ENCODE measurements at regions not wholly inside any gene's neighbourhood (a gene's known extent, or its start where the extent isn't known, plus 50 kb on each side); places are given as distances from the start of the nearest gene placed in this dataset.
"Not testable (repeated sequence)": the region's sequence is repeated elsewhere in the genome, so short reads cannot be mapped to it uniquely, and the experiment has no call there.

- DNase-seq (ENCODE audit: low spot score) = no peak
These were observed 57.6 kb downstream of the CCDC59 start for GRCh38 chr12:82300611-82301010.

- no peak for DNase-seq (ENCODE audit: low spot score)
These were observed 58.7 kb downstream of the CCDC59 start for GRCh38 chr12:82299319-82300025.

- DNase-seq (ENCODE audit: low spot score) = no peak
These were observed 67.8 kb downstream of the CCDC59 start for GRCh38 chr12:82290415-82290814.

- DNase-seq (ENCODE audit: low spot score) = not testable (repeated sequence)
These were observed 76.9 kb downstream of the CCDC59 start for GRCh38 chr12:82281335-82281734.

GRCh38 chr12:82279536-82280058, 78.6 kb downstream of the CCDC59 start:
- no peak for DNase-seq (ENCODE audit: low spot score)

GRCh38 chr12:82277582-82277981, 80.6 kb downstream of the CCDC59 start:
- DNase-seq (ENCODE audit: low spot score) = no peak

- DNase-seq (ENCODE audit: low spot score) = no peak
These were observed 115.5 kb downstream of the CCDC59 start for GRCh38 chr12:82242729-82243128.

GRCh38 chr12:82225871-82226270, 132.3 kb downstream of the CCDC59 start:
- no peak for DNase-seq (ENCODE audit: low spot score)

GRCh38 chr12:82223426-82223825, 134.8 kb downstream of the CCDC59 start:
- DNase-seq (ENCODE audit: low spot score) = no peak

- DNase-seq (ENCODE audit: low spot score) = no peak
These were observed 141.7 kb downstream of the CCDC59 start for GRCh38 chr12:82216475-82216874.

- no peak for DNase-seq (ENCODE audit: low spot score)
These were observed 144.4 kb downstream of the CCDC59 start for GRCh38 chr12:82213761-82214160.

- DNase-seq (ENCODE audit: low spot score) = no peak
These were observed 147.3 kb downstream of the CCDC59 start for GRCh38 chr12:82210882-82211281.

GRCh38 chr12:82209533-82209932, 148.7 kb downstream of the CCDC59 start:
- DNase-seq (ENCODE audit: low spot score) = no peak

- no peak for DNase-seq (ENCODE audit: low spot score)
These were observed 150.6 kb downstream of the CCDC59 start for GRCh38 chr12:82207556-82207955.

GRCh38 chr12:82203086-82203485, 155.1 kb downstream of the CCDC59 start:
- no peak for DNase-seq (ENCODE audit: low spot score)

GRCh38 chr12:82187595-82187994, 170.6 kb downstream of the CCDC59 start:
- no peak for DNase-seq (ENCODE audit: low spot score)

GRCh38 chr12:82187011-82187410, 171.2 kb downstream of the CCDC59 start:
- DNase-seq (ENCODE audit: low spot score) = no peak

- DNase-seq (ENCODE audit: low spot score) = no peak
These were observed 171.9 kb downstream of the CCDC59 start for GRCh38 chr12:82186282-82186681.

- no peak for DNase-seq (ENCODE audit: low spot score)
These were observed 173.3 kb downstream of the CCDC59 start for GRCh38 chr12:82184844-82185243.

- DNase-seq (ENCODE audit: low spot score) = no peak
These were observed 175.5 kb downstream of the CCDC59 start for GRCh38 chr12:82182601-82183190.

- no peak for DNase-seq (ENCODE audit: low spot score)
These were observed 181.3 kb downstream of the CCDC59 start for GRCh38 chr12:82176761-82177490.

GRCh38 chr12:82176026-82176425, 182.2 kb downstream of the CCDC59 start:
- no peak for DNase-seq (ENCODE audit: low spot score)

- DNase-seq (ENCODE audit: low spot score) = peak; percentile 10
These were observed 183.3 kb downstream of the CCDC59 start for GRCh38 chr12:82174936-82175335.

Measured in cerebellar cortex (tissue), 1 donor.